ENCODE measurements at regions not wholly inside any gene's neighbourhood (a gene's known extent, or its start where the extent isn't known, plus 50 kb on each side); places are given as distances from the start of the nearest gene placed in this dataset.

GRCh38 chr1:56430141-56430839 lies 149.1 kb downstream of the PLPP3 start:
- H3K4me3 Mint-ChIP-seq: no peak overlapping the region
- TF ChIP-seq EZH2 (IDR thresholded peaks at IDR 0.05): no peak
- TF ChIP-seq CTCF (IDR thresholded peaks at IDR 0.05): no peak
- no peak for TF ChIP-seq EZH2phosphoT487 (IDR thresholded peaks at IDR 0.05)
- H3K4me1 Mint-ChIP-seq: peaks cover 51% of the 10 kb centered on the region

GRCh38 chr1:56429288-56429687 lies 150.1 kb downstream of the PLPP3 start:
- peaks cover 3% of the 10 kb centered on the region for H3K9me3 Mint-ChIP-seq
- peaks cover 33% of the 10 kb centered on the region for H3F3A ChIP-seq (ENCODE audit: low read depth)

More at GRCh38 chr1:56430141-56430839, 149.1 kb downstream of the PLPP3 start:
- Histone ChIP-seq H3K4me2 (no peak overlapping the region), H3K27me3 (no peaks in the 10 kb centered on the region), H3K4me1 (peaks cover 65% of the 10 kb centered on the region), H4K20me1 (ENCODE audit: low read depth) (no peaks in the 10 kb centered on the region), H2AFZ (replicated peaks) (no peak overlapping the region), H3K36me3 (no peaks in the 10 kb centered on the region), H3F3A (ENCODE audit: low read depth) (peaks cover 33% of the 10 kb centered on the region), H3K9ac (no peak overlapping the region), H3K79me2 (ENCODE audit: low read depth) (no peaks in the 10 kb centered on the region), H3K27ac (no peak overlapping the region), H3K4me3 (no peak overlapping the region), H3K9me3 (ENCODE audit: low read depth) (no peaks in the 10 kb centered on the region)
- Mint-ChIP-seq H3K36me3 (peaks cover 2% of the 10 kb centered on the region), H3K27me3 (ENCODE audit: insufficient read depth, low read depth) (peaks cover 11% of the 10 kb centered on the region), H3K27ac (no peak overlapping the region), H3K9me3 (peaks cover 3% of the 10 kb centered on the region)
- no peak for DNase-seq (ENCODE audit: low spot score)

GRCh38 chr1:56426587-56427381 lies 152.6 kb downstream of the PLPP3 start:
- Histone ChIP-seq H2AFZ (replicated peaks) (no peak overlapping the region), H3K27ac (no peak overlapping the region), H3K9me3 (ENCODE audit: low read depth) (no peaks in the 10 kb centered on the region), H3F3A (ENCODE audit: low read depth) (peaks cover 33% of the 10 kb centered on the region), H3K9ac (no peak overlapping the region), H3K4me3 (no peak overlapping the region), H3K79me2 (ENCODE audit: low read depth) (no peaks in the 10 kb centered on the region), H3K4me1 (peaks cover 47% of the 10 kb centered on the region), H4K20me1 (ENCODE audit: low read depth) (no peaks in the 10 kb centered on the region), H3K27me3 (no peaks in the 10 kb centered on the region), H3K36me3 (no peaks in the 10 kb centered on the region), H3K4me2 (no peak overlapping the region)
- Mint-ChIP-seq H3K27ac (no peak overlapping the region), H3K27me3 (ENCODE audit: insufficient read depth, low read depth) (peaks cover 15% of the 10 kb centered on the region), H3K4me1 (peaks cover 30% of the 10 kb centered on the region), H3K36me3 (peaks cover 2% of the 10 kb centered on the region), H3K9me3 (peaks cover 3% of the 10 kb centered on the region), H3K4me3 (no peak overlapping the region)
- no peak for TF ChIP-seq EZH2phosphoT487 (IDR thresholded peaks at IDR 0.05)
- TF ChIP-seq EZH2 (IDR thresholded peaks at IDR 0.05): no peak
- TF ChIP-seq CTCF (IDR thresholded peaks at IDR 0.05): no peak
- DNase-seq (ENCODE audit: low spot score): no peak

More at GRCh38 chr1:56429288-56429687, 150.1 kb downstream of the PLPP3 start:
- no peaks in the 10 kb centered on the region for H3K27me3 ChIP-seq
- H3K27me3 Mint-ChIP-seq (ENCODE audit: insufficient read depth, low read depth): peaks cover 15% of the 10 kb centered on the region
- no peak overlapping the region for H3K9ac ChIP-seq
- peaks cover 50% of the 10 kb centered on the region for H3K4me1 Mint-ChIP-seq
- no peak overlapping the region for H3K4me3 Mint-ChIP-seq
- no peak for DNase-seq (ENCODE audit: low spot score)
- no peaks in the 10 kb centered on the region for H3K79me2 ChIP-seq (ENCODE audit: low read depth)
- peaks cover 65% of the 10 kb centered on the region for H3K4me1 ChIP-seq
- TF ChIP-seq EZH2 (IDR thresholded peaks at IDR 0.05) (no peak), EZH2phosphoT487 (IDR thresholded peaks at IDR 0.05) (no peak)
- H3K36me3 ChIP-seq: no peaks in the 10 kb centered on the region
- no peak overlapping the region for H3K27ac ChIP-seq
- no peak overlapping the region for H3K4me2 ChIP-seq
- H3K36me3 Mint-ChIP-seq: peaks cover 2% of the 10 kb centered on the region
- H3K4me3 ChIP-seq: no peak overlapping the region
- no peaks in the 10 kb centered on the region for H3K9me3 ChIP-seq (ENCODE audit: low read depth)
- no peak overlapping the region for H3K27ac Mint-ChIP-seq
- no peaks in the 10 kb centered on the region for H4K20me1 ChIP-seq (ENCODE audit: low read depth)
- no peak overlapping the region for H2AFZ ChIP-seq (replicated peaks)

All from neural progenitor cell (in vitro differentiated cells).